ENCODE measurements at regions not wholly inside any gene's neighbourhood (a gene's known extent, or its start where the extent isn't known, plus 50 kb on each side); places are given as distances from the start of the nearest gene placed in this dataset.

DNA sequence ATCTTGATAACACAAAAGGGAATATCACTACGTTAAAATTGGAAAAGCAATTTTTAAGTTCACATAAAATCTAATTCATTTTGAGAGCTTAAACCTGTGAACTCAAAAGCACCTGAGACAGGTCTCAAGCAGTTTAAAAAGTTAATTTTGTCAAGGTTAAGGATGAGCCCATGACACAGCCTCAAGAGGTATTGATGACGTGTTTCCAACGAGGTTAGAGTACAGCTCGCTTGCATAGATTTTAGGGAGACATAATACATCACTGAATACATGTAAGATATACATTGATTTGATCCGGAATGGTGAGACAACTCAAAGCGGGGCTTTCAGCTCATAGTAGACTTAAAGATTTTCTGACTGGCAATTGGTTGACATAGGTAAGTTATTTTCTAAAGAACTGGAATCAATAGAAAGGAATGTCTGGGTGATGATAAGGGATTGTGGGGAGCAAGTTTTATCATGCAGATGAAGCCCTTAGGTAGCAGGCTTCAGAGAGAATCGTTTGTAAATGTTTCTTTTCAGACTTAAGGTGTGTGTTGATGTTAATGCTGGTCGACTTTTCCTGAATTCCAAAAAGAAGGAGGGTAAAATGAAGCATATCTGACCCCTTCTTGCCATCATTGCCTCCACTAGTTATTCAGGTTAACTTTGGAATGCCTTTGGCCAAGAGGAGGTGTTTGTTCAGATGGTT is 2890.6 kb downstream of the PCDH9 start:
- dilution Hi-C loops (cut with HindIII; ENCODE audit: low sequenced_read_pairs, unreplicated experiment): no loop called here
- no TSS peak for BruUV-seq (replicated peaks)
- no peaks in the 10 kb centered on the region for H3K4me1 ChIP-seq (ENCODE audit: control insufficient read depth, insufficient read depth, low read length)
- H3K4me2 ChIP-seq (ENCODE audit: low read depth, low read length): no peak overlapping the region
- H3K36me3 ChIP-seq (ENCODE audit: control insufficient read depth, insufficient read depth, low read length): no peaks in the 10 kb centered on the region
- no peaks in the 10 kb centered on the region for H3K79me1 ChIP-seq (ENCODE audit: low read depth in 1 of 2, low read length in 2 of 2)
- TF ChIP-seq BHLHE40 (IDR thresholded peaks at IDR 0.05; ENCODE audit: low read depth, low read length) (no peak), CHD1 (IDR thresholded peaks at IDR 0.05; ENCODE audit: low read depth, low read length) (no peak), RAD21 (IDR thresholded peaks at IDR 0.05; ENCODE audit: low read length) (no peak), POLR2A (IDR thresholded peaks at IDR 0.05; ENCODE audit: low read depth, low read length) (no peak), MAFK (IDR thresholded peaks at IDR 0.05; ENCODE audit: low read depth, low read length) (no peak), FOS (IDR thresholded peaks at IDR 0.05; ENCODE audit: low read depth, low read length) (no peak), RCOR1 (IDR thresholded peaks at IDR 0.05; ENCODE audit: insufficient replicate concordance, low read length) (no peak), CTCF (conservative IDR thresholded peaks at IDR 0.05; ENCODE audit: low read depth, low read length) (no peak), MXI1 (IDR thresholded peaks at IDR 0.05; ENCODE audit: borderline replicate concordance, low read depth, low read length) (no peak), NFE2L2 (IDR thresholded peaks at IDR 0.05; ENCODE audit: low read depth, low read length) (no peak), CEBPB (IDR thresholded peaks at IDR 0.05; ENCODE audit: low read depth, low read length) (no peak), SMC3 (IDR thresholded peaks at IDR 0.05; ENCODE audit: low read depth, low read length) (no peak), MAZ (IDR thresholded peaks at IDR 0.05; ENCODE audit: borderline replicate concordance, low read depth, low read length) (no peak), RFX5 (IDR thresholded peaks at IDR 0.05; ENCODE audit: low read depth, low read length) (no peak)
- TF ChIP-seq, protein P1, sequence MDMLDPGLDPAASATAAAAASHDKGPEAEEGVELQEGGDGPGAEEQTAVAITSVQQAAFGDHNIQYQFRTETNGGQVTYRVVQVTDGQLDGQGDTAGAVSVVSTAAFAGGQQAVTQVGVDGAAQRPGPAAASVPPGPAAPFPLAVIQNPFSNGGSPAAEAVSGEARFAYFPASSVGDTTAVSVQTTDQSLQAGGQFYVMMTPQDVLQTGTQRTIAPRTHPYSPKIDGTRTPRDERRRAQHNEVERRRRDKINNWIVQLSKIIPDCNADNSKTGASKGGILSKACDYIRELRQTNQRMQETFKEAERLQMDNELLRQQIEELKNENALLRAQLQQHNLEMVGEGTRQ (IDR thresholded peaks at IDR 0.05; ENCODE audit: low read depth, low read length): no peak
- TF ChIP-seq, protein P2, sequence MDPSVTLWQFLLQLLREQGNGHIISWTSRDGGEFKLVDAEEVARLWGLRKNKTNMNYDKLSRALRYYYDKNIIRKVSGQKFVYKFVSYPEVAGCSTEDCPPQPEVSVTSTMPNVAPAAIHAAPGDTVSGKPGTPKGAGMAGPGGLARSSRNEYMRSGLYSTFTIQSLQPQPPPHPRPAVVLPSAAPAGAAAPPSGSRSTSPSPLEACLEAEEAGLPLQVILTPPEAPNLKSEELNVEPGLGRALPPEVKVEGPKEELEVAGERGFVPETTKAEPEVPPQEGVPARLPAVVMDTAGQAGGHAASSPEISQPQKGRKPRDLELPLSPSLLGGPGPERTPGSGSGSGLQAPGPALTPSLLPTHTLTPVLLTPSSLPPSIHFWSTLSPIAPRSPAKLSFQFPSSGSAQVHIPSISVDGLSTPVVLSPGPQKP (IDR thresholded peaks at IDR 0.05; ENCODE audit: borderline replicate concordance, low read depth, low read length): no peak
- H2AK9ac ChIP-seq (replicated peaks; ENCODE audit: low read depth, low read length, poor library complexity): no peak overlapping the region
- no peak overlapping the region for H4K8ac ChIP-seq (ENCODE audit: low read depth in 2 of 2, low read length in 2 of 2)
- no peak overlapping the region for H3K56ac ChIP-seq (ENCODE audit: extremely low read depth, insufficient read depth, low read length)
- in situ Hi-C loops (cut with MboI; ENCODE audit: low sequenced_read_pairs): no loop called here
- H2BK120ac ChIP-seq (ENCODE audit: low read depth, low read length): no peak overlapping the region
- no peak overlapping the region for H3K18ac ChIP-seq (ENCODE audit: low read depth, low read length)
- H3K14ac ChIP-seq (replicated peaks; ENCODE audit: low read depth, low read length): no peak overlapping the region
- no peaks in the 10 kb centered on the region for H3K9me3 ChIP-seq (ENCODE audit: control insufficient read depth, insufficient read depth, low read length)
- no peak overlapping the region for H3K27ac ChIP-seq (ENCODE audit: insufficient read depth, low read length)
- no peak overlapping the region for H4K5ac ChIP-seq (ENCODE audit: low read depth, low read length)
- no peak for DNase-seq
- no peaks in the 10 kb centered on the region for H3K9me1 ChIP-seq (ENCODE audit: insufficient read depth, low read length)
- intact Hi-C loops (cut with micrococcal nuclease): no loop called here
- H3K27me3 ChIP-seq (ENCODE audit: control insufficient read depth, insufficient read depth, low read length): no peaks in the 10 kb centered on the region
- ChIA-PET POLR2A (ENCODE audit: unreplicated experiment) (no interaction called here), CTCF (no interaction called here)
- no peak overlapping the region for H3K9ac ChIP-seq (ENCODE audit: low read depth, low read length)
- H3K23ac ChIP-seq (ENCODE audit: low read depth, low read length): no peak overlapping the region
- H2BK20ac ChIP-seq (ENCODE audit: low read depth, low read length): no peak overlapping the region
- no peaks in the 10 kb centered on the region for H4K20me1 ChIP-seq (ENCODE audit: insufficient read depth, low read length)
- H2AFZ ChIP-seq (replicated peaks; ENCODE audit: low read length, poor library complexity): no peak overlapping the region
- no peak overlapping the region for H2BK15ac ChIP-seq (ENCODE audit: low read depth, low read length)
- ATAC-seq (ENCODE audit: low read depth): no peak
- H3K4ac ChIP-seq (ENCODE audit: low read depth, low read length): no peak overlapping the region
- no CpG with 5 or more reads among the region's 8 CpGs for WGBS, 2 experiments (ENCODE audit: extremely low coverage in 2 of 2, insufficient read length in 1 of 2)
- H4K91ac ChIP-seq (ENCODE audit: insufficient read depth, low read depth, low read length): no peak overlapping the region
- no peak overlapping the region for H3K4me3 ChIP-seq (ENCODE audit: insufficient read depth, low read depth, low read length)
- H2BK5ac ChIP-seq (ENCODE audit: low read depth, low read length, poor library complexity, severe bottlenecking): no peak overlapping the region
- H2AK5ac ChIP-seq (ENCODE audit: low read depth, low read length): no peak overlapping the region
